GM12891 (cell line): ENCODE measurements at regions not wholly inside any gene's neighbourhood (a gene's known extent, or its start where the extent isn't known, plus 50 kb on each side); places are given as distances from the start of the nearest gene placed in this dataset.

Source experiments
- POLR2A ChIP-seq: IDR thresholded peaks from 2 replicates; pipeline ENCODE4 v1.6.1; 2011; ENCODE audit warnings: low read depth, low read length, control low read depth
- POLR2AphosphoS5 ChIP-seq: IDR thresholded peaks from 2 replicates; pipeline ENCODE4 v1.6.1; 2011; ENCODE audit warnings: low read depth, low read length, control low read depth
- POU2F2 ChIP-seq: IDR thresholded peaks from 2 replicates; pipeline ENCODE4 v1.6.1; 2011; ENCODE audit warnings: low read depth, mild to moderate bottlenecking, control low read depth, low read length, moderate library complexity
- SPI1 ChIP-seq: IDR thresholded peaks from 2 replicates; pipeline ENCODE4 v1.6.1; 2011; ENCODE audit warnings: low read depth, low read length, control low read depth
- TAF1 ChIP-seq: IDR thresholded peaks from 2 replicates; pipeline ENCODE4 v1.6.1; 2011; ENCODE audit warnings: low read depth, low read length, control low read depth

- TF ChIP-seq POLR2AphosphoS5: no peak
- no peak for TF ChIP-seq TAF1
- no peak for TF ChIP-seq POLR2A
- no peak for TF ChIP-seq POU2F2
- no peak for TF ChIP-seq SPI1
Observed at GRCh38 chr2:236415684-236416444, 151.7 kb upstream of the ASB18 start.
